CD14-positive monocyte (primary cell): ENCODE measurements at regions not wholly inside any gene's neighbourhood (a gene's known extent, or its start where the extent isn't known, plus 50 kb on each side); places are given as distances from the start of the nearest gene placed in this dataset.

ENCODE experiments used
- DNase-seq, 3 donors: peaks; one replicate each; pipeline ENCODE4 v3.0.0-alpha.2; 2011 to 2022
- H2AFZ ChIP-seq: 2 replicates; pipeline ENCODE4 v1.6.0; 2012; ENCODE audit warnings: mild to moderate bottlenecking, low read depth, low read length, inconsistent platforms; ENCODE audit not compliant: insufficient read depth, poor library complexity, severe bottlenecking
- H3K27ac ChIP-seq, 2 donors: 1 replicate in 1 of 2; 2 replicates in 1 of 2; pipeline ENCODE4 v1.5.1; 2012 to 2013; ENCODE audit warnings: low read length in 2 of 2, control low read depth in 1 of 2, inconsistent platforms in 1 of 2, low read depth in 1 of 2, mild to moderate bottlenecking in 1 of 2
- H3K27me3 ChIP-seq, 2 donors: one replicate each; pipeline versions ENCODE4 v1.6.0 to v1.6.1; 2011 to 2013; ENCODE audit warnings: low read length in 2 of 2; ENCODE audit not compliant: control insufficient read depth in 2 of 2, insufficient read depth in 2 of 2
- H3K36me3 ChIP-seq, 2 donors: replicated peaks in 1 of 2; 1 replicate in 1 of 2; 2 replicates in 1 of 2; pipeline versions ENCODE4 v1.5.1 to v1.6.1; 2012 to 2013; ENCODE audit warnings: low read length in 2 of 2, control low read depth in 1 of 2, inconsistent platforms in 1 of 2, mild to moderate bottlenecking in 1 of 2; ENCODE audit not compliant: insufficient read depth in 2 of 2, control insufficient read depth in 1 of 2
- H3K4me1 ChIP-seq, 2 donors: 1 replicate in 1 of 2; 2 replicates in 1 of 2; pipeline versions ENCODE4 v1.5.1 to v1.6.1; 2012 to 2013; ENCODE audit warnings: low read length in 2 of 2, control low read depth in 1 of 2, inconsistent platforms in 1 of 2, mild to moderate bottlenecking in 1 of 2, moderate library complexity in 1 of 2; ENCODE audit not compliant: insufficient read depth in 2 of 2, control insufficient read depth in 1 of 2
- H3K4me2 ChIP-seq: replicated peaks from 2 replicates; pipeline ENCODE3; 2012; ENCODE audit warnings: low read length, moderate library complexity, mild to moderate bottlenecking; ENCODE audit not compliant: poor library complexity, severe bottlenecking; ENCODE audit errors: extremely low read depth
- H3K4me3 ChIP-seq, 3 experiments: fragments of 200-600 bp in 1 of 3; sonication (generic) in 1 of 3; replicated peaks in 1 of 3; 1 replicate in 2 of 3; 2 replicates in 1 of 3; pipeline ENCODE4 v1.5.1; 2011 to 2013; ENCODE audit warnings: low read length in 3 of 3, mild to moderate bottlenecking in 3 of 3, control low read depth in 2 of 3, low read depth in 2 of 3, inconsistent platforms in 1 of 3, moderate library complexity in 1 of 3
- H3K79me2 ChIP-seq: 2 replicates; pipeline ENCODE4 v1.6.0; 2012; ENCODE audit warnings: mild to moderate bottlenecking, control low read depth, inconsistent platforms, low read length, moderate library complexity; ENCODE audit not compliant: insufficient read depth
- H3K9ac ChIP-seq: 2 replicates; pipeline ENCODE4 v1.6.0; 2017; ENCODE audit warnings: low read length, mild to moderate bottlenecking; ENCODE audit not compliant: insufficient read depth, poor library complexity, severe bottlenecking
- H3K9me3 ChIP-seq, 2 donors: replicated peaks in 1 of 2; 1 replicate in 1 of 2; 2 replicates in 1 of 2; pipeline versions ENCODE4 v1.5.1 to v1.6.1; 2012 to 2013; ENCODE audit warnings: low read length in 2 of 2, control low read depth in 1 of 2; ENCODE audit not compliant: control insufficient read depth in 1 of 2, insufficient read depth in 1 of 2
- H4K20me1 ChIP-seq: 2 replicates; pipeline ENCODE4 v1.6.0; 2012; ENCODE audit warnings: mild to moderate bottlenecking, low read length, control low read depth, moderate library complexity; ENCODE audit not compliant: insufficient read depth
- H3K27ac Mint-ChIP-seq, 7 donors: one replicate each; pipeline ENCODE4 v1.8.0; 2020; ENCODE audit warnings: mild to moderate bottlenecking in 7 of 7, mixed read lengths in 7 of 7, moderate library complexity in 6 of 7, inconsistent platforms in 2 of 7
- H3K27me3 Mint-ChIP-seq, 3 donors: one replicate each; pipeline ENCODE4 v1.8.0; 2021 to 2022; ENCODE audit warnings: low read depth in 3 of 3, mild to moderate bottlenecking in 3 of 3, mixed read lengths in 3 of 3, moderate library complexity in 3 of 3, inconsistent platforms in 1 of 3
- H3K36me3 Mint-ChIP-seq, 2 donors: one replicate each; pipeline ENCODE4 v1.8.0; 2020; ENCODE audit warnings: mixed read lengths in 2 of 2, inconsistent platforms in 1 of 2, mild to moderate bottlenecking in 1 of 2
- H3K4me1 Mint-ChIP-seq: one replicate; pipeline ENCODE4 v1.8.0; 2020; ENCODE audit warnings: mild to moderate bottlenecking, mixed read lengths
- H3K4me3 Mint-ChIP-seq, 2 donors: one replicate each; pipeline ENCODE4 v1.8.0; 2020; ENCODE audit warnings: mild to moderate bottlenecking in 2 of 2, mixed read lengths in 2 of 2, moderate library complexity in 1 of 2
- H3K9me3 Mint-ChIP-seq, 7 donors: one replicate each; pipeline ENCODE4 v1.8.0; 2020 to 2022; ENCODE audit warnings: mixed read lengths in 7 of 7, mild to moderate bottlenecking in 6 of 7, moderate library complexity in 6 of 7, inconsistent platforms in 2 of 7
- CTCF ChIP-seq: fragments of 200-600 bp; IDR thresholded peaks from one replicate; pipeline ENCODE4 v1.8.0; 2022; ENCODE audit warnings: antibody characterized with exemption, mild to moderate bottlenecking
- WGBS: methylation state at CpG from one replicate; pipeline ENCODE4 v1.1.5; 2013; ENCODE audit warnings: missing lambda C conversion rate; ENCODE audit not compliant: insufficient coverage; 5-methylcytosine and 5-hydroxymethylcytosine counted together
- intact Hi-C, 2 donors: fragments of 100-400 bp; cut with micrococcal nuclease; formaldehyde crosslinking; loops; one replicate each; pipeline versions ENCODE4 v1.15.0 to v1.15.1; 2023

- Histone ChIP-seq H3K4me1 (no peaks in the 10 kb centered on the region), H4K20me1 (no peaks in the 10 kb centered on the region), H3K27me3 (no peaks in the 10 kb centered on the region), H3K79me2 (no peaks in the 10 kb centered on the region), H3K9me3 (no peaks in the 10 kb centered on the region), H3K9ac (no peak overlapping the region), H3K36me3 (no peaks in the 10 kb centered on the region), H3K4me2 (no peak overlapping the region), H2AFZ (no peak overlapping the region), H3K4me3 (no peak overlapping the region), H3K27ac (no peak overlapping the region)
- no peak overlapping the region for H3K4me3 Mint-ChIP-seq
- H3K36me3 Mint-ChIP-seq = no peaks in the 10 kb centered on the region
- H3K27ac Mint-ChIP-seq = no peak overlapping the region
- peaks cover 0 to 4% (median 0%) of the 10 kb centered on the region in 3 donors for H3K27me3 Mint-ChIP-seq
- no peaks in the 10 kb centered on the region for H3K4me1 Mint-ChIP-seq
- no peak for DNase-seq
- no peak for TF ChIP-seq CTCF
- peaks cover 0 to 6% (median 0%) of the 10 kb centered on the region in 7 donors for H3K9me3 Mint-ChIP-seq
- intact Hi-C loops = no loop called here
- WGBS = 70% methylated on average over 1 of the region's 2 CpGs
These were observed 491.3 kb upstream of the MKI67 start for GRCh38 chr10:128617532-128617931.

GRCh38 chr10:128622706-128623105, 496.5 kb upstream of the MKI67 start:
- no peak for TF ChIP-seq CTCF
- H3K4me1 ChIP-seq = no peaks in the 10 kb centered on the region
- no peaks in the 10 kb centered on the region for H3K4me1 Mint-ChIP-seq
- no peak overlapping the region for H3K27ac Mint-ChIP-seq
- H4K20me1 ChIP-seq = no peaks in the 10 kb centered on the region
- no peaks in the 10 kb centered on the region for H3K36me3 Mint-ChIP-seq
- no peaks in the 10 kb centered on the region for H3K27me3 ChIP-seq
- intact Hi-C loops = no loop called here
- H3K9me3 ChIP-seq = no peaks in the 10 kb centered on the region
- no peak overlapping the region for H3K4me3 Mint-ChIP-seq
- H3K79me2 ChIP-seq = no peaks in the 10 kb centered on the region
- no peak overlapping the region for H3K4me2 ChIP-seq
- H2AFZ ChIP-seq = no peak overlapping the region
- no peak overlapping the region for H3K9ac ChIP-seq
- H3K9me3 Mint-ChIP-seq = peaks cover 0 to 2% (median 0%) of the 10 kb centered on the region in 7 donors
- peaks cover 0 to 4% (median 3%) of the 10 kb centered on the region in 3 donors for H3K27me3 Mint-ChIP-seq
- WGBS = 90% methylated on average over 8 of the region's 8 CpGs
- H3K36me3 ChIP-seq = no peaks in the 10 kb centered on the region
- no peak overlapping the region for H3K27ac ChIP-seq
- H3K4me3 ChIP-seq = no peak overlapping the region
- no peak for DNase-seq
